HG02884 (cell line): ENCODE measurements at regions not wholly inside any gene's neighbourhood (a gene's known extent, or its start where the extent isn't known, plus 50 kb on each side); places are given as distances from the start of the nearest gene placed in this dataset.
"Not testable (repeated sequence)": the region's sequence is repeated elsewhere in the genome, so short reads cannot be mapped to it uniquely, and the experiment has no call there.

Experiments
- ATAC-seq: cut with Tn5 transposase; IDR thresholded peaks from one replicate; pipeline ENCODE4 v1.9.1; 2021; ENCODE audit warnings: mild to moderate bottlenecking, moderate library complexity; ENCODE audit not compliant: unreplicated experiment

GRCh38 chr17:16870253-16871245 is 101.4 kb downstream of the TNFRSF13B start:
- no peak for ATAC-seq

GRCh38 chr17:16869531-16870252 is 102.2 kb downstream of the TNFRSF13B start:
- not testable (repeated sequence) for ATAC-seq

GRCh38 chr17:16868616-16869015 is 103.3 kb downstream of the TNFRSF13B start:
- ATAC-seq, result not testable (repeated sequence)

GRCh38 chr17:16867545-16867944 is 104.4 kb downstream of the TNFRSF13B start:
- not testable (repeated sequence) for ATAC-seq

GRCh38 chr17:16866841-16867240 is 105.1 kb downstream of the TNFRSF13B start:
- not testable (repeated sequence) for ATAC-seq

- no peak for ATAC-seq
Observed at GRCh38 chr17:16866436-16866835, 105.5 kb downstream of the TNFRSF13B start.

GRCh38 chr17:16865704-16866103 is 106.2 kb downstream of the TNFRSF13B start:
- not testable (repeated sequence) for ATAC-seq

- not testable (repeated sequence) for ATAC-seq
Observed at GRCh38 chr17:16865077-16865613, 106.8 kb downstream of the TNFRSF13B start.

- ATAC-seq, result not testable (repeated sequence)
Observed at GRCh38 chr17:16864462-16865076, 107.3 kb downstream of the TNFRSF13B start.

GRCh38 chr17:16861152-16861551 is 110.8 kb downstream of the TNFRSF13B start:
- not testable (repeated sequence) for ATAC-seq

- ATAC-seq, result not testable (repeated sequence)
Observed at GRCh38 chr17:16860467-16860866, 111.5 kb downstream of the TNFRSF13B start.

- not testable (repeated sequence) for ATAC-seq
Observed at GRCh38 chr17:16859515-16859914, 112.4 kb downstream of the TNFRSF13B start.

- not testable (repeated sequence) for ATAC-seq
Observed at GRCh38 chr17:16857746-16858145, 114.2 kb downstream of the TNFRSF13B start.

GRCh38 chr17:16856846-16857245 is 115.1 kb downstream of the TNFRSF13B start:
- ATAC-seq, result not testable (repeated sequence)

- not testable (repeated sequence) for ATAC-seq
Observed at GRCh38 chr17:16856171-16856570, 115.7 kb downstream of the TNFRSF13B start.

- not testable (repeated sequence) for ATAC-seq
Observed at GRCh38 chr17:16854636-16855035, 117.3 kb downstream of the TNFRSF13B start.

GRCh38 chr17:16853661-16854320 is 118.1 kb downstream of the TNFRSF13B start:
- ATAC-seq, result no peak

GRCh38 chr17:16849861-16850260 is 122.1 kb downstream of the TNFRSF13B start:
- not testable (repeated sequence) for ATAC-seq

GRCh38 chr17:16848997-16849396 is 122.9 kb downstream of the TNFRSF13B start:
- ATAC-seq, result not testable (repeated sequence)

- ATAC-seq, result not testable (repeated sequence)
Observed at GRCh38 chr17:16845098-16845497, 126.8 kb downstream of the TNFRSF13B start.
